CD4-positive, alpha-beta T cell treated with Interferon alpha-2 for 1 hour (primary cell): ENCODE measurements at regions not wholly inside any gene's neighbourhood (a gene's known extent, or its start where the extent isn't known, plus 50 kb on each side); places are given as distances from the start of the nearest gene placed in this dataset.

Experiments
- DNase-seq, 2 donors: peaks; one replicate each; pipeline ENCODE4 v3.0.0-alpha.2; 2020 to 2022

GRCh38 chr12:68559984-68560850 lies 50.5 kb upstream of the RAP1B start:
- peak in 1 of 2 donors; percentile 18 for DNase-seq

GRCh38 chr12:68560851-68561422 lies 49.8 kb upstream of the RAP1B start:
- DNase-seq, result no peak
